ENCODE measurements at regions not wholly inside any gene's neighbourhood (a gene's known extent, or its start where the extent isn't known, plus 50 kb on each side); places are given as distances from the start of the nearest gene placed in this dataset.
"Not testable (repeated sequence)": the region's sequence is repeated elsewhere in the genome, so short reads cannot be mapped to it uniquely, and the experiment has no call there.

GRCh38 chr10:46095943-46096342 is 49.9 kb upstream of the MSMB start:
- H3K79me2 ChIP-seq; H3K9ac ChIP-seq; H3K4me3 ChIP-seq (ENCODE audit: low read depth, low read length); H3K4me2 ChIP-seq (ENCODE audit: low read length); H3K36me3 ChIP-seq (ENCODE audit: control insufficient read depth, insufficient read depth, low read length); H2AFZ ChIP-seq; H3K27ac ChIP-seq; H3K9me3 ChIP-seq (ENCODE audit: control insufficient read depth, low read length); H3K4me1 ChIP-seq; H3K27me3 ChIP-seq (ENCODE audit: control insufficient read depth, insufficient read depth, low read length): not testable (repeated sequence)

GRCh38 chr10:46096446-46096845 is 50.4 kb upstream of the MSMB start:
- Histone ChIP-seq H3K4me2 (ENCODE audit: low read length) (no peak overlapping the region), H3K27me3 (ENCODE audit: control insufficient read depth, insufficient read depth, low read length) (no peaks in the 10 kb centered on the region), H3K4me3 (ENCODE audit: low read depth, low read length) (no peak overlapping the region), H3K9ac (no peak overlapping the region), H3K36me3 (ENCODE audit: control insufficient read depth, insufficient read depth, low read length) (no peaks in the 10 kb centered on the region), H2AFZ (no peak overlapping the region), H3K27ac (no peak overlapping the region), H3K4me1 (no peaks in the 10 kb centered on the region), H3K9me3 (ENCODE audit: control insufficient read depth, low read length) (no peaks in the 10 kb centered on the region), H3K79me2 (no peaks in the 10 kb centered on the region)
- no peak for TF ChIP-seq CTCF (IDR thresholded peaks at IDR 0.05)

- TF ChIP-seq CTCF (IDR thresholded peaks at IDR 0.05), result no peak
- no peak overlapping the region for H2AFZ ChIP-seq
- H3K9me3 ChIP-seq (ENCODE audit: control insufficient read depth, low read length), result no peaks in the 10 kb centered on the region
- H3K27me3 ChIP-seq (ENCODE audit: control insufficient read depth, insufficient read depth, low read length), result no peaks in the 10 kb centered on the region
- H3K27ac ChIP-seq, result no peak overlapping the region
- no peak overlapping the region for H3K4me3 ChIP-seq (ENCODE audit: low read depth, low read length)
- no peak overlapping the region for H3K4me2 ChIP-seq (ENCODE audit: low read length)
- H3K4me1 ChIP-seq, result no peaks in the 10 kb centered on the region
- no peaks in the 10 kb centered on the region for H3K79me2 ChIP-seq
- H3K36me3 ChIP-seq (ENCODE audit: control insufficient read depth, insufficient read depth, low read length), result no peaks in the 10 kb centered on the region
- H3K9ac ChIP-seq, result no peak overlapping the region
These were observed 51.0 kb upstream of the MSMB start for GRCh38 chr10:46096909-46097575.

- H3K27ac ChIP-seq, result no peak overlapping the region
These were observed 51.7 kb upstream of the MSMB start for GRCh38 chr10:46097576-46098317.

GRCh38 chr10:46098386-46098785 is 52.3 kb upstream of the MSMB start:
- H3K9ac ChIP-seq, result no peak overlapping the region
- H2AFZ ChIP-seq, result no peak overlapping the region
- no peaks in the 10 kb centered on the region for H3K4me1 ChIP-seq
- H3K9me3 ChIP-seq (ENCODE audit: control insufficient read depth, low read length), result no peaks in the 10 kb centered on the region
- H3K27me3 ChIP-seq (ENCODE audit: control insufficient read depth, insufficient read depth, low read length), result no peaks in the 10 kb centered on the region
- no peak for TF ChIP-seq CTCF (IDR thresholded peaks at IDR 0.05)
- no peaks in the 10 kb centered on the region for H3K36me3 ChIP-seq (ENCODE audit: control insufficient read depth, insufficient read depth, low read length)
- H3K27ac ChIP-seq, result no peak overlapping the region
- H3K4me2 ChIP-seq (ENCODE audit: low read length), result no peak overlapping the region
- no peaks in the 10 kb centered on the region for H3K79me2 ChIP-seq
- no peak overlapping the region for H3K4me3 ChIP-seq (ENCODE audit: low read depth, low read length)

More at GRCh38 chr10:46097576-46098317, 51.7 kb upstream of the MSMB start:
- Histone ChIP-seq H3K27me3 (ENCODE audit: control insufficient read depth, insufficient read depth, low read length) (no peaks in the 10 kb centered on the region), H3K4me1 (no peaks in the 10 kb centered on the region), H3K9me3 (ENCODE audit: control insufficient read depth, low read length) (no peaks in the 10 kb centered on the region), H3K36me3 (ENCODE audit: control insufficient read depth, insufficient read depth, low read length) (no peaks in the 10 kb centered on the region), H3K4me2 (ENCODE audit: low read length) (no peak overlapping the region), H3K79me2 (no peaks in the 10 kb centered on the region), H2AFZ (no peak overlapping the region), H3K4me3 (ENCODE audit: low read depth, low read length) (no peak overlapping the region), H3K9ac (no peak overlapping the region)
- TF ChIP-seq CTCF (IDR thresholded peaks at IDR 0.05), result no peak

- not testable (repeated sequence) for H3K36me3 ChIP-seq (ENCODE audit: control insufficient read depth, insufficient read depth, low read length); H3K4me2 ChIP-seq (ENCODE audit: low read length); H3K9me3 ChIP-seq (ENCODE audit: control insufficient read depth, low read length); H3K4me1 ChIP-seq; H2AFZ ChIP-seq; H3K27ac ChIP-seq; H3K9ac ChIP-seq; H3K79me2 ChIP-seq; H3K4me3 ChIP-seq (ENCODE audit: low read depth, low read length); H3K27me3 ChIP-seq (ENCODE audit: control insufficient read depth, insufficient read depth, low read length)
These were observed 52.9 kb upstream of the MSMB start for GRCh38 chr10:46098925-46099324.

Measured in parathyroid adenoma (tissue), 2 donors.